IMR-90 (cell line): ENCODE measurements at regions not wholly inside any gene's neighbourhood (a gene's known extent, or its start where the extent isn't known, plus 50 kb on each side); places are given as distances from the start of the nearest gene placed in this dataset.

ENCODE experiments used
- BHLHE40 ChIP-seq: fragments of 150-350 bp; IDR thresholded peaks from 2 replicates; pipeline ENCODE4 v1.6.1; 2016; ENCODE audit warnings: mild to moderate bottlenecking, low read depth, low read length
- CEBPB ChIP-seq: IDR thresholded peaks from 2 replicates; pipeline ENCODE4 v1.6.1; 2012; ENCODE audit warnings: low read depth, low read length, improper control_type of control experiment
- CHD1 ChIP-seq: IDR thresholded peaks from 2 replicates; pipeline ENCODE4 v1.6.1; 2012; ENCODE audit warnings: low read depth, low read length, improper control_type of control experiment
- MAZ ChIP-seq: IDR thresholded peaks from 2 replicates; pipeline ENCODE4 v1.6.1; 2012; ENCODE audit warnings: low read depth, mild to moderate bottlenecking, low read length, improper control_type of control experiment, moderate library complexity, borderline replicate concordance
- MXI1 ChIP-seq: IDR thresholded peaks from 2 replicates; pipeline ENCODE4 v1.6.1; 2012; ENCODE audit warnings: low read depth, mild to moderate bottlenecking, low read length, moderate library complexity, borderline replicate concordance
- POLR2A ChIP-seq: IDR thresholded peaks from 2 replicates; pipeline ENCODE4 v1.6.1; 2012; ENCODE audit warnings: mild to moderate bottlenecking, low read depth, low read length
- RAD21 ChIP-seq: IDR thresholded peaks from 2 replicates; pipeline ENCODE4 v1.6.1; 2012; ENCODE audit warnings: low read length, improper control_type of control experiment
- SMC3 ChIP-seq: fragments of 150-350 bp; IDR thresholded peaks from 2 replicates; pipeline ENCODE4 v1.6.1; 2016; ENCODE audit warnings: low read depth, mild to moderate bottlenecking, antibody characterized with exemption, low read length, moderate library complexity
- TF ChIP-seq, protein P1 (sequence below): fragments of 150-350 bp; IDR thresholded peaks from 2 replicates; pipeline ENCODE4 v1.6.1; 2017; ENCODE audit warnings: mild to moderate bottlenecking, antibody characterized with exemption, low read length, low read depth
- TF ChIP-seq, protein P2 (sequence below): conservative IDR thresholded peaks from 2 replicates; pipeline ENCODE4 v1.5.1; 2012; ENCODE audit warnings: mild to moderate bottlenecking, low read depth, low read length, improper control_type of control experiment

DNA sequence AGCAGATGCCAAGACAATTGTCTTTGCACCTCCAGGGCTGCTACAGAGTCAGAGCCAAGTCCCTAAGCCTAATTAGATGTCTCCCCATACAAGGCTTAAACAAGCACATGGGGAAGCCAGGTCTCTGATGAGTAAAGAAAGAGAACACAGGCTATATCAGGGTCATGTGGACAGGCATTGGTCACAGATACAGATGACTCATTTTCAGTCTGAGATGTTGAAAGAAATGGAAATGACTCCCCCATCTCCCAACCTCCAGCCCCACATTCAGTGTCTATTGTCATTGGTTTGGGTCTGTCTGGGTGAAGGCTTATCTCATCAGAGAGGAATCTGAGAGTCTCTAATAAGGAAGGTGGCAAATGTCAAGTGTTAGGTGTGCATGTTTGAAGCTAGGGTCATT lies 290.1 kb upstream of the KIAA1217 start:
- no peak for TF ChIP-seq POLR2A
- TF ChIP-seq CHD1 = no peak
- TF ChIP-seq BHLHE40 = no peak
- TF ChIP-seq, protein P1, sequence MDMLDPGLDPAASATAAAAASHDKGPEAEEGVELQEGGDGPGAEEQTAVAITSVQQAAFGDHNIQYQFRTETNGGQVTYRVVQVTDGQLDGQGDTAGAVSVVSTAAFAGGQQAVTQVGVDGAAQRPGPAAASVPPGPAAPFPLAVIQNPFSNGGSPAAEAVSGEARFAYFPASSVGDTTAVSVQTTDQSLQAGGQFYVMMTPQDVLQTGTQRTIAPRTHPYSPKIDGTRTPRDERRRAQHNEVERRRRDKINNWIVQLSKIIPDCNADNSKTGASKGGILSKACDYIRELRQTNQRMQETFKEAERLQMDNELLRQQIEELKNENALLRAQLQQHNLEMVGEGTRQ = no peak
- TF ChIP-seq, protein P2, sequence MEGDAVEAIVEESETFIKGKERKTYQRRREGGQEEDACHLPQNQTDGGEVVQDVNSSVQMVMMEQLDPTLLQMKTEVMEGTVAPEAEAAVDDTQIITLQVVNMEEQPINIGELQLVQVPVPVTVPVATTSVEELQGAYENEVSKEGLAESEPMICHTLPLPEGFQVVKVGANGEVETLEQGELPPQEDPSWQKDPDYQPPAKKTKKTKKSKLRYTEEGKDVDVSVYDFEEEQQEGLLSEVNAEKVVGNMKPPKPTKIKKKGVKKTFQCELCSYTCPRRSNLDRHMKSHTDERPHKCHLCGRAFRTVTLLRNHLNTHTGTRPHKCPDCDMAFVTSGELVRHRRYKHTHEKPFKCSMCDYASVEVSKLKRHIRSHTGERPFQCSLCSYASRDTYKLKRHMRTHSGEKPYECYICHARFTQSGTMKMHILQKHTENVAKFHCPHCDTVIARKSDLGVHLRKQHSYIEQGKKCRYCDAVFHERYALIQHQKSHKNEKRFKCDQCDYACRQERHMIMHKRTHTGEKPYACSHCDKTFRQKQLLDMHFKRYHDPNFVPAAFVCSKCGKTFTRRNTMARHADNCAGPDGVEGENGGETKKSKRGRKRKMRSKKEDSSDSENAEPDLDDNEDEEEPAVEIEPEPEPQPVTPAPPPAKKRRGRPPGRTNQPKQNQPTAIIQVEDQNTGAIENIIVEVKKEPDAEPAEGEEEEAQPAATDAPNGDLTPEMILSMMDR = no peak
- TF ChIP-seq SMC3 = no peak
- no peak for TF ChIP-seq CEBPB
- no peak for TF ChIP-seq MXI1
- TF ChIP-seq RAD21 = no peak
- TF ChIP-seq MAZ = no peak
